ENCODE measurements at regions not wholly inside any gene's neighbourhood (a gene's known extent, or its start where the extent isn't known, plus 50 kb on each side); places are given as distances from the start of the nearest gene placed in this dataset.

- no peak overlapping the region for H3K27ac ChIP-seq
- no peaks in the 10 kb centered on the region for H3K27me3 ChIP-seq (ENCODE audit: insufficient read depth, low read depth)
- no peak overlapping the region for H3K9ac ChIP-seq
- TF ChIP-seq, protein P1, sequence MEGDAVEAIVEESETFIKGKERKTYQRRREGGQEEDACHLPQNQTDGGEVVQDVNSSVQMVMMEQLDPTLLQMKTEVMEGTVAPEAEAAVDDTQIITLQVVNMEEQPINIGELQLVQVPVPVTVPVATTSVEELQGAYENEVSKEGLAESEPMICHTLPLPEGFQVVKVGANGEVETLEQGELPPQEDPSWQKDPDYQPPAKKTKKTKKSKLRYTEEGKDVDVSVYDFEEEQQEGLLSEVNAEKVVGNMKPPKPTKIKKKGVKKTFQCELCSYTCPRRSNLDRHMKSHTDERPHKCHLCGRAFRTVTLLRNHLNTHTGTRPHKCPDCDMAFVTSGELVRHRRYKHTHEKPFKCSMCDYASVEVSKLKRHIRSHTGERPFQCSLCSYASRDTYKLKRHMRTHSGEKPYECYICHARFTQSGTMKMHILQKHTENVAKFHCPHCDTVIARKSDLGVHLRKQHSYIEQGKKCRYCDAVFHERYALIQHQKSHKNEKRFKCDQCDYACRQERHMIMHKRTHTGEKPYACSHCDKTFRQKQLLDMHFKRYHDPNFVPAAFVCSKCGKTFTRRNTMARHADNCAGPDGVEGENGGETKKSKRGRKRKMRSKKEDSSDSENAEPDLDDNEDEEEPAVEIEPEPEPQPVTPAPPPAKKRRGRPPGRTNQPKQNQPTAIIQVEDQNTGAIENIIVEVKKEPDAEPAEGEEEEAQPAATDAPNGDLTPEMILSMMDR (conservative IDR thresholded peaks at IDR 0.05; ENCODE audit: low read depth, low read length), result no peak
- no peaks in the 10 kb centered on the region for H3K36me3 ChIP-seq (ENCODE audit: insufficient read depth)
- H3K4me2 ChIP-seq, result no peak overlapping the region
- H3K79me2 ChIP-seq (ENCODE audit: insufficient read depth, low read depth), result no peaks in the 10 kb centered on the region
- H3K4me1 ChIP-seq (ENCODE audit: low read depth, poor library complexity, severe bottlenecking), result peaks cover 11% of the 10 kb centered on the region
- no peak overlapping the region for H3K4me3 ChIP-seq (IDR thresholded peaks at IDR 0.05; ENCODE audit: insufficient read depth, low read depth, low read length)
- no peak overlapping the region for H2AFZ ChIP-seq (ENCODE audit: low read depth)
- no peaks in the 10 kb centered on the region for H4K20me1 ChIP-seq (ENCODE audit: insufficient read depth)
Measured at GRCh38 chr9:71521132-71521531, 247.2 kb downstream of the CEMIP2 start.

GRCh38 chr9:71519098-71519696 lies 249.1 kb downstream of the CEMIP2 start:
- no peaks in the 10 kb centered on the region for H3K79me2 ChIP-seq (ENCODE audit: insufficient read depth, low read depth)
- H3K9ac ChIP-seq, result no peak overlapping the region
- no peaks in the 10 kb centered on the region for H4K20me1 ChIP-seq (ENCODE audit: insufficient read depth)
- H3K36me3 ChIP-seq (ENCODE audit: insufficient read depth), result no peaks in the 10 kb centered on the region
- H3K4me1 ChIP-seq (ENCODE audit: low read depth, poor library complexity, severe bottlenecking), result peaks cover 11% of the 10 kb centered on the region
- no peaks in the 10 kb centered on the region for H3K27me3 ChIP-seq (ENCODE audit: insufficient read depth, low read depth)
- H2AFZ ChIP-seq (ENCODE audit: low read depth), result no peak overlapping the region
- peak overlapping the region; percentile 13; the same call in 1 of the 2 replicates for H3K4me2 ChIP-seq
- H3K4me3 ChIP-seq (IDR thresholded peaks at IDR 0.05; ENCODE audit: insufficient read depth, low read depth, low read length), result no peak overlapping the region
- TF ChIP-seq, protein P1 (conservative IDR thresholded peaks at IDR 0.05; ENCODE audit: low read depth, low read length), result no peak
- 0 out of 2 replicates have a peak overlapping the region, but pooled peaks have one; percentile 4 for H3K27ac ChIP-seq

DNA sequence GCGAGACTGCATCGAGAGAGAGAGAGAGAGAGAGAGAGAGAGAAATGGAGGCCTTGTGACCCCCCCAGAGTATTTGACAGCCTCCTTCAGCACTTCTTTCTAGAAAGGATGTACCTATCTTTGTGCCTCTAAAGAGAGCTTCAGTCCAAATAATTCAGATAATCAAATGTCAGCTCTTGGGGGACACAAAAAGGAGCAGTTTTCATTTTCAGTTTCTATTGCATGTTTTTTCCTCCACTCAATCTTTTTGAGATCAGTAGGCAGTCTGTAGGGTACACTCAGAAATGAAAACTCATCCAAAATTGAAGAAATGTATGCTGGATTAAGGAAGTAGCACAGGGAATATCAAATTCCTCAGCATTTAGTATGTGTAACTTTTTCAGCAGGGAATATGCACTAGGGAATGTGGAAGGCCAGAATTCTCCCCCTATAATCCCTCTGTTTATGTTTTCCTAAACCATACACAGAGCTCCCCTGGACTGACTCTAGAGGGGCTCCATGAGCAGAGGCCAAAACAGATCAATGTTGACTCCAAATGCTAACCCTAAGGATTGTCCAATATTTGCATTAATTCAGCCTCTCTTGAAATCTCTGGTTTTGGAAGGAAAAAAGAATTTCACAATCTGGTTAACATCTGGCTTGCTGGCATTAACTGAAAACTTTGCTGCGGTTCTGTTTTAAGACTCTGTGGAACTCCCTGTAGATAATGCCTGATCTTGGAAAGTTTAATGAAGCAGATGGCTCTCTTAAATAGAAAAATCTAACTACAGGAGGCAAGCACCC lies 250.1 kb downstream of the CEMIP2 start:
- Histone ChIP-seq H2AFZ (ENCODE audit: low read depth) (no peak overlapping the region), H3K4me2 (peak overlapping the region; percentile 13; the same call in 1 of the 2 replicates), H3K9ac (no peak overlapping the region), H3K4me3 (IDR thresholded peaks at IDR 0.05; ENCODE audit: insufficient read depth, low read depth, low read length) (no peak overlapping the region), H3K36me3 (ENCODE audit: insufficient read depth) (no peaks in the 10 kb centered on the region), H4K20me1 (ENCODE audit: insufficient read depth) (no peaks in the 10 kb centered on the region), H3K79me2 (ENCODE audit: insufficient read depth, low read depth) (no peaks in the 10 kb centered on the region), H3K27ac (peak overlapping the region; percentile 4; the same call in 1 of the 2 replicates), H3K4me1 (ENCODE audit: low read depth, poor library complexity, severe bottlenecking) (peaks cover 11% of the 10 kb centered on the region), H3K27me3 (ENCODE audit: insufficient read depth, low read depth) (no peaks in the 10 kb centered on the region)
- TF ChIP-seq, protein P1 (conservative IDR thresholded peaks at IDR 0.05; ENCODE audit: low read depth, low read length), result no peak

- H3K79me2 ChIP-seq (ENCODE audit: insufficient read depth, low read depth), result no peaks in the 10 kb centered on the region
- H4K20me1 ChIP-seq (ENCODE audit: insufficient read depth), result no peaks in the 10 kb centered on the region
- H3K4me1 ChIP-seq (ENCODE audit: low read depth, poor library complexity, severe bottlenecking), result peaks cover 11% of the 10 kb centered on the region
- no peak overlapping the region for H3K27ac ChIP-seq
- TF ChIP-seq, protein P1 (conservative IDR thresholded peaks at IDR 0.05; ENCODE audit: low read depth, low read length), result no peak
- no peak overlapping the region for H3K4me3 ChIP-seq (IDR thresholded peaks at IDR 0.05; ENCODE audit: insufficient read depth, low read depth, low read length)
- no peaks in the 10 kb centered on the region for H3K27me3 ChIP-seq (ENCODE audit: insufficient read depth, low read depth)
- no peak overlapping the region for H3K4me2 ChIP-seq
- H3K36me3 ChIP-seq (ENCODE audit: insufficient read depth), result no peaks in the 10 kb centered on the region
- no peak overlapping the region for H3K9ac ChIP-seq
- H2AFZ ChIP-seq (ENCODE audit: low read depth), result no peak overlapping the region
Measured at GRCh38 chr9:71515626-71516025, 252.7 kb downstream of the CEMIP2 start.
